Fibroblast of skin of right biceps (primary cell): ENCODE measurements at regions not wholly inside any gene's neighbourhood (a gene's known extent, or its start where the extent isn't known, plus 50 kb on each side); places are given as distances from the start of the nearest gene placed in this dataset.

Source experiments
- DNase-seq: peaks from one replicate; pipeline ENCODE4 v3.0.0-alpha.2; 2013

- DNase-seq = peak; percentile 46
These were observed 294.0 kb downstream of the SOX4 start for GRCh38 chr6:21887231-21888185.

- no peak for DNase-seq
These were observed 297.5 kb downstream of the SOX4 start for GRCh38 chr6:21891080-21891479.

GRCh38 chr6:21893793-21894192 is 300.2 kb downstream of the SOX4 start:
- DNase-seq = peak; percentile 51

GRCh38 chr6:21895555-21895954 is 302.0 kb downstream of the SOX4 start:
- no peak for DNase-seq

GRCh38 chr6:21898107-21898796 is 304.7 kb downstream of the SOX4 start:
- peak; percentile 56 for DNase-seq

- no peak for DNase-seq
These were observed 306.2 kb downstream of the SOX4 start for GRCh38 chr6:21899708-21900107.

GRCh38 chr6:21900730-21901129 is 307.2 kb downstream of the SOX4 start:
- peak; percentile 66 for DNase-seq

- no peak for DNase-seq
These were observed 309.1 kb downstream of the SOX4 start for GRCh38 chr6:21902628-21903169.

- no peak for DNase-seq
These were observed 312.0 kb downstream of the SOX4 start for GRCh38 chr6:21905531-21905930.

GRCh38 chr6:21906826-21907225 is 313.3 kb downstream of the SOX4 start:
- DNase-seq = no peak

GRCh38 chr6:21907291-21907690 is 313.7 kb downstream of the SOX4 start:
- DNase-seq = no peak

GRCh38 chr6:21908161-21908848 is 314.8 kb downstream of the SOX4 start:
- DNase-seq = no peak

GRCh38 chr6:21909321-21909720 is 315.8 kb downstream of the SOX4 start:
- DNase-seq = no peak

GRCh38 chr6:21911208-21911607 is 317.7 kb downstream of the SOX4 start:
- no peak for DNase-seq

- no peak for DNase-seq
These were observed 318.7 kb downstream of the SOX4 start for GRCh38 chr6:21912151-21912832.

- peak; percentile 38 for DNase-seq
These were observed 320.8 kb downstream of the SOX4 start for GRCh38 chr6:21914121-21914973.

- peak; percentile 90 for DNase-seq
These were observed 322.2 kb downstream of the SOX4 start for GRCh38 chr6:21915707-21916260.

GRCh38 chr6:21918041-21918440 is 324.5 kb downstream of the SOX4 start:
- no peak for DNase-seq

GRCh38 chr6:21918666-21919065 is 325.1 kb downstream of the SOX4 start:
- no peak for DNase-seq

- DNase-seq = peak; percentile 72
These were observed 328.5 kb downstream of the SOX4 start for GRCh38 chr6:21922086-21922485.

GRCh38 chr6:21924002-21924401 is 330.5 kb downstream of the SOX4 start:
- no peak for DNase-seq
